GM18508 (cell line): ENCODE measurements at regions not wholly inside any gene's neighbourhood (a gene's known extent, or its start where the extent isn't known, plus 50 kb on each side); places are given as distances from the start of the nearest gene placed in this dataset.
"Not testable (repeated sequence)": the region's sequence is repeated elsewhere in the genome, so short reads cannot be mapped to it uniquely, and the experiment has no call there.

Experiments
- ATAC-seq: cut with Tn5 transposase; IDR thresholded peaks from one replicate; pipeline ENCODE4 v1.9.1; 2021; ENCODE audit warnings: moderate number of reproducible peaks; ENCODE audit not compliant: insufficient read depth, unreplicated experiment

DNA sequence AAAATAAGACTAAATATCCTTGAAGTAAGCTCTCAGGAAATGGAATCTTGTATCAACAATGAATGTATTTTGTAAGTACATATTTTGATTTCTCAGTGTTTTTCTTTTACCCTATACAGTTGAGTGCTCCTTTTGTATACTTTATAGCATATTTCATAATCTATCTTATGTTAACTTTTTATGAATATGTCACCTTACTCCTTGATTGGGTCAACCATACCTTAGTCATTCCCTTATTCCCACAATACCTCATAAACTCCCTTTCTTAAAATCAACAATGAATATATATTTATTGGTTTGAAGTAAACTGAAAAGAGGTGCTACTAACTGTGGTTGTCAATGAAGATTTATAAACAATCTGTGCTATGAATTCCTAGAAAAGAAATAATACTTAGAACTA lies 686.2 kb downstream of the METTL15 start:
- no peak for ATAC-seq

- ATAC-seq = no peak
Measured at GRCh38 chr11:28793282-28793738, 685.1 kb downstream of the METTL15 start.

GRCh38 chr11:28792856-28793255 lies 684.7 kb downstream of the METTL15 start:
- ATAC-seq = no peak

GRCh38 chr11:28787897-28788296 lies 679.7 kb downstream of the METTL15 start:
- not testable (repeated sequence) for ATAC-seq

DNA sequence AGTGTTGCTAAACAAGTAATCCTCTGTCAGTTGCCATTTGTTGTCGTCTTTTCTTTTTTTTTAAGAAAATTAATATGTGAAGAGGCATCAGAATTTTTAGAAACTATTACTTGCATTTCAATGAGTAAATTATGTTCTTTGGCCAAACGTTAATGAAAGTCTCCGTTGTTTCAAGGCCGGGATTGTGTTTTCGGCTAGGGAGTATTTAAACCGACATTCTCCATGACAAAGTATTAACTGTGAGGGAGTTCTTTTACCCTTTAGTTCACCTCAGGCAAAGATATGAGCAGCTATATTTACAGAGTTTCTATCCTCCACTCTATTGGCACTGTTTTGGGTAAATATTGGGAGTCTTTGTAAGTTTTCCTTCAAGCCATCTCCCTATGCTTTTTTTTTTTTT lies 668.9 kb downstream of the METTL15 start:
- ATAC-seq = no peak

- ATAC-seq = no peak
Measured at GRCh38 chr11:28773606-28774005, 665.4 kb downstream of the METTL15 start.

GRCh38 chr11:28770806-28771205 lies 662.6 kb downstream of the METTL15 start:
- no peak for ATAC-seq

DNA sequence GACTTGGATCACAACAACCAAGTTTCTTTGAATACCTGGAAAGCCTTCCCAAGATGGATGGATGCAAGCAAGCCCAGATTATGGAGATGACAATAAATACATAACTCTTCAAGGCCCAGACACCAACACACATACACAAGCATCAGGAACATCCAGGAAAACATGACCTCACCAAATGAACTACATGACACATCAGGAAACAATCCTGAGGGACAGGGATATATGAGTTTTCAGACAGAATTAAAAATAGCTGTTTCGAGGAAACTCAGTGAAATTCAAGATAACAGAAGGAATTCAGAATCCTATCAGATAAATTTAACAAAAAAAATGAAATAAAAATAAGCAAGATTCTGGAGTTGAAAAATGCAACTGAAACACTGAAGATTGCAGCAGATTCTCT lies 659.4 kb downstream of the METTL15 start:
- ATAC-seq = no peak

GRCh38 chr11:28763876-28764275 lies 655.7 kb downstream of the METTL15 start:
- ATAC-seq = no peak

- ATAC-seq = no peak
Measured at GRCh38 chr11:28763151-28763550, 655.0 kb downstream of the METTL15 start.

DNA sequence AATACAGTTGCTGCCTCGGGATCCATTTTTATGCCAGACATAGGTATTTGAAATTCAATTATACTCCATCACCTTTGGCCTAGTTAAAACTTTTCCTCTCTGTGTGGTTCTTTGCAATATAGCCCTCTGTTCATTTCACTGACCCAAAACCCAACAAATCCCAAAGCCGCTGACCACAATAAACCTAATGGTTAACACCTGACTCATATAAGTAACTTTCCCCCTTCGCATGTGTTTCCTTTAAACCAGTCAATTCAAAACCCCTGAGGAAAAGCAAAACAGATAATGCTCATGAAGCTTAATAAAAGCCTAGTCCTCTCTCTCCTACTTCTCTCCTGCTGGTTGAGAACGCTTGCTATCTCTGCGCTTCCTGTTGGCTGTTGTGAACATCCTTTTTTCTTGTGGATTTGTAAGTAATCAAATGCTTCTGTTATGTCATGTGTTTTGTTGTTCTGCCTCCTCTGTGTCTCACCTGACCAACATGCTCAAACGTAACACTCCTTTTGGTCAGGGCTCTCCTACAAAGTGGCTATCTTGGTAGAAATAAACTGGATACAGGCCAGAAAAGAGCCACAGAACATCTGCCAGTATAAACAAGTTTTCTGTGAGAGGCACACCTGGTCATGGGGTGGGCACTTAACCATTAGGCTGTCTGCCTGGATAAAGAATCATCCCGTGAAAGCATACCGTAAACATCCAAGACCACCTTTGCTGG lies 652.6 kb downstream of the METTL15 start:
- no peak for ATAC-seq

GRCh38 chr11:28759311-28759710 lies 651.1 kb downstream of the METTL15 start:
- ATAC-seq = no peak

GRCh38 chr11:28757725-28758515 lies 649.7 kb downstream of the METTL15 start:
- ATAC-seq = no peak

DNA sequence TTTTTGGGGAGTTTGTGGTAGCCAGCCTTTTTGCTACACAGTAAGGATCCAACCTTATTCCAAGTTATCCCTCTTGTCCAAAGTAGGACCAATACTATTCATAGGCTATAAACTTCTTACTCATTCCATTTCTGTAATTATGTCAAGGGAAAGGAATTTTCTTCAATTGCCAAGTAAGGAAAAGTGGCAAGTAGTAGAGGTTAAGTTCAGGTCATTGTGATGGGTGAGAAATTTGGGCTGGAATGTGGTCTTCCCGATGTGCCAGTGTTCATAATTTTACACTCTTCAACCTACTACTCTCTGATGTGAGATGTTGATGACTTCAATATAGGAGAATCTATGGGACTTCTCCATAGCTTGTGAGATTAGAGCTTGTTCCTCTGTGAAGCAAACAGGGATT lies 648.8 kb downstream of the METTL15 start:
- ATAC-seq = no peak

DNA sequence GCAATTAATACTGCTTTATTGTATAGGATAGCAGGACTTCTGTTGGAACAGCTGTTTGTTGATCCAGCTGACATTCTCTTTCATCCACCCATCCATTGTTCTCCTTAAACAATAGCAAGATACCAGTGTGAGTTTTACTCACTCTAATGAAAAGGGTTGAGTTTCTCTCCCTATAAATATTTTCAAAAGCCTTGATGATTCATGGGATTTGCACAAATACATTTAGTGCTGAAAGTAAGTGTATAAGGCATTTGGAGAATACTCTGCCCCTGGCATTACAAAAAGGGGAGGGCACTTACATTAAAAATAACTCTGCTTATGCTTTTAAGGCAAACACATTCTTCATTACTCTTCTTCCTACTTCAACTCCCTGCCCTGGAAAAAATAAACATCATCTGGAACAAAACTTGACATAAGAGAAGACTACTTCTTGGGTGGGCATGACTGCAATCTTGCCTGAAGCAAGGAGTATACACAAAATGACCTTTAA lies 634.9 kb downstream of the METTL15 start:
- ATAC-seq = no peak

GRCh38 chr11:28739489-28740280 lies 631.5 kb downstream of the METTL15 start:
- ATAC-seq = no peak

DNA sequence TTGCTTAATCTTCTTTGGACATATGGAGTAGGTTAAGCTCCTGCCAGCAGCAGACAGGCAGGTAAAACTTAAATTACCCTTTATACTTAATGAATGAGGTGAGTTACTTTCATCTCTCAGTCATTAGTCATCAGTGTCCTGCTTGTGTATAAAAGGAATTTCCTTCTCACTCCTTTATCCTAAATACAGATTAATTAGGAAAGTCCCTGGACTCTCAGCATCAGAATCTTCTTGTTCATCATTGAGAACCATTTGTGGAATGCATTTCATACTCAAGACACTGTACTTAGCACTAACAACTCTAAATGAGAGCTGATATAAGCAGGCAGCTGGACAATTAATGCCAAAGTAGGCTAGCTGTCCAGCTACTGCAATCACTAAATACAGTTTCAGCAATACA lies 630.4 kb downstream of the METTL15 start:
- no peak for ATAC-seq

DNA sequence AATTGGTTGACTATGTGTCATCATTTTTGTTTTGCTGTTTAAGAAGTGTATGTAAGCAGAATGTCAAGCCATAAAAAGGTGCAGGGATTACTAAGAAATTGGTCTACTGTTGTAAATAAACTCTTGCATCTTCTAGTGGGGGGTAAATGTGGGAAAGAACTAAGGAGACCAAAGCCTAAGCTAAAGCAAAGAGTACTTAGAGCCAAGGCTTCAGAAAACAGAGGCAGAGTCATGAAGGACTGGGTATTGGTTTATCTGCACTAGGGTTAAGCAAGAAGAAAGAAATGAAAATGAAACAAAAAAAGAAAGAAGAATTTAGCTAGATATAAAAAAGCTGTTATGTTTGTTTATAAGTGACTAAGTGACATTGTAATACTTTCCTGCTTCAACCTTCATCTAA lies 628.1 kb downstream of the METTL15 start:
- ATAC-seq = no peak

GRCh38 chr11:28735511-28735910 lies 627.3 kb downstream of the METTL15 start:
- ATAC-seq = no peak

- no peak for ATAC-seq
Measured at GRCh38 chr11:28730889-28731288, 622.7 kb downstream of the METTL15 start.

DNA sequence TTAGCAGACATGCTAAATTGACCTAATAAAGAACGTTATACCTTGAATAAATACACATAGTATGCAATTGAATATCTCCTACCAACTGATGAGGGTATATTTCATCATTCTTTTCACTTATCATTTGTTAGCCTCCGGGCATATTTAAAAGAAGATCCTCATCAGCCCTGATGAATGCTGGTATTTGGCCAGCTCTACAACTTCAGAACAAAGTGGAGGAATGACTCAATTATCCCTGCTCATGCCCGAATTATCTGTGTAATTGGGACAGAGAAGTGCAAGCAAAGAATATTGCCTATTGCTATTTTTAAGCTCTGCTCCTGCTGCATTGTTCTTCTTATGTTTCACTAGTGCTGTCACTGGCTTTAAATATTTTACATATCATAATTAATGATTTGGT lies 622.1 kb downstream of the METTL15 start:
- ATAC-seq = no peak
